HG03064 (cell line): ENCODE measurements at regions not wholly inside any gene's neighbourhood (a gene's known extent, or its start where the extent isn't known, plus 50 kb on each side); places are given as distances from the start of the nearest gene placed in this dataset.

ENCODE experiments used
- ATAC-seq: cut with Tn5 transposase; IDR thresholded peaks from one replicate; pipeline ENCODE4 v1.9.1; 2021; ENCODE audit warnings: low read depth; ENCODE audit not compliant: unreplicated experiment

- no peak for ATAC-seq
These were observed 193.5 kb downstream of the ANXA2 start for GRCh38 chr15:60204131-60204885.

GRCh38 chr15:60208709-60209108 lies 189.1 kb downstream of the ANXA2 start:
- no peak for ATAC-seq

GRCh38 chr15:60212536-60212935 lies 185.2 kb downstream of the ANXA2 start:
- ATAC-seq = no peak

- no peak for ATAC-seq
These were observed 184.3 kb downstream of the ANXA2 start for GRCh38 chr15:60213377-60214000.

GRCh38 chr15:60214201-60214600 lies 183.6 kb downstream of the ANXA2 start:
- no peak for ATAC-seq

GRCh38 chr15:60215225-60215963 lies 182.4 kb downstream of the ANXA2 start:
- ATAC-seq = no peak

GRCh38 chr15:60217161-60217560 lies 180.6 kb downstream of the ANXA2 start:
- no peak for ATAC-seq

- no peak for ATAC-seq
These were observed 179.5 kb downstream of the ANXA2 start for GRCh38 chr15:60218256-60218655.

- no peak for ATAC-seq
These were observed 177.9 kb downstream of the ANXA2 start for GRCh38 chr15:60219866-60220265.

GRCh38 chr15:60221356-60221755 lies 176.4 kb downstream of the ANXA2 start:
- ATAC-seq = no peak

- no peak for ATAC-seq
These were observed 175.4 kb downstream of the ANXA2 start for GRCh38 chr15:60222404-60222803.

- no peak for ATAC-seq
These were observed 174.6 kb downstream of the ANXA2 start for GRCh38 chr15:60223176-60223575.

- ATAC-seq = no peak
These were observed 170.9 kb downstream of the ANXA2 start for GRCh38 chr15:60226924-60227323.

- no peak for ATAC-seq
These were observed 169.7 kb downstream of the ANXA2 start for GRCh38 chr15:60228101-60228500.

GRCh38 chr15:60228619-60229018 lies 169.2 kb downstream of the ANXA2 start:
- no peak for ATAC-seq

GRCh38 chr15:60235951-60236710 lies 161.7 kb downstream of the ANXA2 start:
- no peak for ATAC-seq

GRCh38 chr15:60237446-60237845 lies 160.3 kb downstream of the ANXA2 start:
- no peak for ATAC-seq

- no peak for ATAC-seq
These were observed 154.0 kb downstream of the ANXA2 start for GRCh38 chr15:60243769-60244168.

- ATAC-seq = no peak
These were observed 153.0 kb downstream of the ANXA2 start for GRCh38 chr15:60244813-60245212.

GRCh38 chr15:60250316-60250715 lies 147.5 kb downstream of the ANXA2 start:
- ATAC-seq = no peak
